Thyroid gland (tissue), 4 donors: ENCODE measurements at regions not wholly inside any gene's neighbourhood (a gene's known extent, or its start where the extent isn't known, plus 50 kb on each side); places are given as distances from the start of the nearest gene placed in this dataset.

Experiments
- POLR2A ChIP-seq, 2 donors: fragments of 450-650 bp; IDR thresholded peaks; one replicate each; pipeline ENCODE4 v1.6.1; 2017; ENCODE audit warnings: antibody characterized with exemption in 2 of 2, mild to moderate bottlenecking in 2 of 2, moderate library complexity in 1 of 2
- TF ChIP-seq, protein P1 (sequence below), 6 experiments: fragments of 200-600 bp in 3 of 6; fragments of 450-650 bp in 3 of 6; sonication (generic) in 3 of 6; IDR thresholded peaks; one replicate each; pipeline ENCODE4 v1.5.1; 2016 to 2019; ENCODE audit warnings: antibody characterized with exemption in 6 of 6, mild to moderate bottlenecking in 2 of 6, inconsistent platforms in 1 of 6, moderate library complexity in 1 of 6

DNA sequence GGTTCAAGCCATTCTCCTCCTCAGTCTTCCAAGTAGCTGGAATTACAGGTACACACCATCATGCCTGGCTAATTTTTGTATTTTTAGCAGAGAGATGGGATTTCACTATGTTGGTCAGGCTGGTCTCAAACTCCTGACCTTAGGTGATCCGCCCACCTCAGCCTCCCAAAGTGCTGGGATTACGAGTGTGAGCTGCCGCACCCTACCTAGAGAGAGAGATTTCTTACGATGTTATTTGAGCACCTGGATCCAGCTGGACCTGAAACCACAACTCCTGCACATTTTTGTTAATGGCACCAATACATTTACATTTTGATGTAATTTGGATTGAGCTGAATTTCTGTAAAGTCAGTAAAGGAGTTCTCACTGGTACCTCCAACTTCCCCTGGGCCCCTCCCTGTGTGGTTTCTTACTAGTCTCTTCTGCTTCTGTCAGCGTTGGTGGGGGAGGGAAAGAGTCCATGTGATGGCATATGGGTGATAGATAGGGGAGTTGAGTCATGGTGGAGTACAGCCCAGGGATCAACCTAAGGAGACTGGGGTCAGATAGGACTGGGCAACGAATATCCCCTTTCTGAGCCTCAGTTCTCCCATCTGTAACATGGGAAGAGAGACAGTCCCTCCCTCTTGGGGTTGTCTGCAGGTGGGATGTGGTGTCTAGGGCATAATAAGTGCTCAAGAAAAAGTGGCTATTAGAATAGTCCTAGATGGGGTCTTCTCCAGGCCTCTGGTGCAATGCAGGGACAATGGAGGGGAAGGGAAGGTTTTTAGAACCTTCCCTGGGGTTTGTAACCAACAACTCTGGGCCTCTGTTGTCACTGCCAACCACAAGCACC, 83.3 kb upstream of the MED13L start:
- TF ChIP-seq, protein P1, sequence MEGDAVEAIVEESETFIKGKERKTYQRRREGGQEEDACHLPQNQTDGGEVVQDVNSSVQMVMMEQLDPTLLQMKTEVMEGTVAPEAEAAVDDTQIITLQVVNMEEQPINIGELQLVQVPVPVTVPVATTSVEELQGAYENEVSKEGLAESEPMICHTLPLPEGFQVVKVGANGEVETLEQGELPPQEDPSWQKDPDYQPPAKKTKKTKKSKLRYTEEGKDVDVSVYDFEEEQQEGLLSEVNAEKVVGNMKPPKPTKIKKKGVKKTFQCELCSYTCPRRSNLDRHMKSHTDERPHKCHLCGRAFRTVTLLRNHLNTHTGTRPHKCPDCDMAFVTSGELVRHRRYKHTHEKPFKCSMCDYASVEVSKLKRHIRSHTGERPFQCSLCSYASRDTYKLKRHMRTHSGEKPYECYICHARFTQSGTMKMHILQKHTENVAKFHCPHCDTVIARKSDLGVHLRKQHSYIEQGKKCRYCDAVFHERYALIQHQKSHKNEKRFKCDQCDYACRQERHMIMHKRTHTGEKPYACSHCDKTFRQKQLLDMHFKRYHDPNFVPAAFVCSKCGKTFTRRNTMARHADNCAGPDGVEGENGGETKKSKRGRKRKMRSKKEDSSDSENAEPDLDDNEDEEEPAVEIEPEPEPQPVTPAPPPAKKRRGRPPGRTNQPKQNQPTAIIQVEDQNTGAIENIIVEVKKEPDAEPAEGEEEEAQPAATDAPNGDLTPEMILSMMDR (IDR thresholded peaks at IDR 0.05) = no peak
- TF ChIP-seq POLR2A (IDR thresholded peaks at IDR 0.05) = no peak
